Fibroblast of the aortic adventitia (primary cell): ENCODE measurements at regions not wholly inside any gene's neighbourhood (a gene's known extent, or its start where the extent isn't known, plus 50 kb on each side); places are given as distances from the start of the nearest gene placed in this dataset.

Source experiments
- DNase-seq: peaks from one replicate; pipeline ENCODE4 v3.0.0-alpha.2; 2010; ENCODE audit warnings: low read depth
- H3K4me3 ChIP-seq: 2 replicates; pipeline ENCODE4 v1.5.1; 2011; ENCODE audit warnings: low read depth, mild to moderate bottlenecking, control low read depth, low read length, moderate library complexity
- TF ChIP-seq, protein P1 (sequence below): IDR thresholded peaks from 2 replicates; pipeline ENCODE4 v1.5.1; 2011; ENCODE audit warnings: mild to moderate bottlenecking, low read length, control low read depth, inconsistent platforms; ENCODE audit not compliant: insufficient read depth

DNA sequence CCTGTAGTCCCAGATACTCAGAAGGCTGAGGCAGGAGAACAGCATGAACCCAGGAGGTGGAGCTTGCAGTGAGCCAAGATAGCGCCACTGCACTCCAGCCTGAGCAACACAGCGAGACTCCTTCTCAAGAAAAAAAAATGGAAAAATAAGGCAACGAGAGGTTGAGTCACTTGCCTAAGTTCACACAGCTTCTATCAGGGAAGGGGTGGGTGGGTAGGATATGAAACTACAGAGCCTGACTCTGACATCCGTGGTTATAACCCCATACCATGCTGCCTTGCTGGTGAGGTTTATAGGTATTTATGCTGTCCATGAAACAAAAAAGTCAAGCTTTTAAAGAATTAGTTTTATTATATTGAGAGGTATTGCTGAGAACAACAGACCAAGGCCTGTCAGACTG, 61.5 kb upstream of the RAB4A start:
- H3K4me3 ChIP-seq: no peak overlapping the region
- TF ChIP-seq, protein P1, sequence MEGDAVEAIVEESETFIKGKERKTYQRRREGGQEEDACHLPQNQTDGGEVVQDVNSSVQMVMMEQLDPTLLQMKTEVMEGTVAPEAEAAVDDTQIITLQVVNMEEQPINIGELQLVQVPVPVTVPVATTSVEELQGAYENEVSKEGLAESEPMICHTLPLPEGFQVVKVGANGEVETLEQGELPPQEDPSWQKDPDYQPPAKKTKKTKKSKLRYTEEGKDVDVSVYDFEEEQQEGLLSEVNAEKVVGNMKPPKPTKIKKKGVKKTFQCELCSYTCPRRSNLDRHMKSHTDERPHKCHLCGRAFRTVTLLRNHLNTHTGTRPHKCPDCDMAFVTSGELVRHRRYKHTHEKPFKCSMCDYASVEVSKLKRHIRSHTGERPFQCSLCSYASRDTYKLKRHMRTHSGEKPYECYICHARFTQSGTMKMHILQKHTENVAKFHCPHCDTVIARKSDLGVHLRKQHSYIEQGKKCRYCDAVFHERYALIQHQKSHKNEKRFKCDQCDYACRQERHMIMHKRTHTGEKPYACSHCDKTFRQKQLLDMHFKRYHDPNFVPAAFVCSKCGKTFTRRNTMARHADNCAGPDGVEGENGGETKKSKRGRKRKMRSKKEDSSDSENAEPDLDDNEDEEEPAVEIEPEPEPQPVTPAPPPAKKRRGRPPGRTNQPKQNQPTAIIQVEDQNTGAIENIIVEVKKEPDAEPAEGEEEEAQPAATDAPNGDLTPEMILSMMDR: no peak
- no peak for DNase-seq

DNA sequence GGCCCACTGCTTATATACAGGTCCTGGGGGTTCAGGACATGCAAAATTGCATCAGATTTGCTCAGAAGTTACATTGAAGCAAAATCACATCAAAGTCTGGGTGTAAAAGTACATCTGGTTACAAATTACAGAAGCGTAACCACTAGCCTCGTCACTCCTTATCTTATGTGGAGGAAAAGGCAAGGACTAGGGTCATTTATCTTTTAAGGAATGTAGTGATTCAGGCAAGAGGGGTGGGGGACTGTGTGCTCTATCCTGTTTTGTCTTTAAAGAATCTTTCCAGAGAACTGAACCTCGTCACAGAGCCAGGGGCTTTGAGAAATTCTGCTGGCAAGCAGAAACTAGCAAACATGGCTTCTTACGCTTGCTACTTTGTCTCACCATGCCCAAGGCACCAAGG, 61.1 kb upstream of the RAB4A start:
- TF ChIP-seq, protein P1: no peak
- no peak overlapping the region for H3K4me3 ChIP-seq
- DNase-seq: peak; percentile 99

DNA sequence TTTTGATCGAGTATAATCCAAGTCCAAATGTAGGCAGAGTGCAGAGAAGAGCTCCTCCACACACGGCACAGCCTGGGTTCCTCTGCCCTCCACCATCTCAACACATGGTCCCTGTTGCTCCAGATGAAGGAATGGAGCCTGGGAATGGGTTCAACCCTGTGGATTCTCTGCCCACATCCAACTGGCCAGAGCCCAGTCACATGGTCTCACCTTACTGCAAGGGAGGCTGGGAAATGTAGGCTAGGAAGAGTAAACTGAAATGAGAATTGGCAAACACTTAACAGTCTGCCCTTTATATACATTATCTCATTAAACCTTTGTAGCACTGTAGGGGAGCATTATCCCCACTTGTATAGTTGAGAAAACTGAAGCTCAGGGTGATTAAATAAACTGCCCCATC, 60.1 kb upstream of the RAB4A start:
- DNase-seq: no peak
- TF ChIP-seq, protein P1: no peak
- no peak overlapping the region for H3K4me3 ChIP-seq

DNA sequence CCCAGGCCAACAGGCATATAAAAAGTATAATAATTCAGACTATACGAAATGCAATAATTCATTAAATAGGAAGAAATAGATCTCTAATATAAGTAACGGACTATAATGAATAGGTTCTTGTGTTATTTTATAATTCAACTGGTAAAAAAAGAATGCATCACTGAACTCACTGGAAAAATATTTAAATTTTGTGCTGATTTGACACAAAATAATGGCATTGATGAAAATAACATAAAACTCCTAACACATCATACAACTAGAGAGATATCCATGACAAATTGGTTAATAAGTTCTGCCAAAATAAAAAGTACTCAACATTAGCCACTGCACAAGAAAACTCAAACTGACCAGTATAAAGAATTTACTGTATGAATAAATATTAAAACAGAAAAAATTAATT, 57.1 kb upstream of the RAB4A start:
- TF ChIP-seq, protein P1: no peak
- no peak for DNase-seq
- no peak overlapping the region for H3K4me3 ChIP-seq

DNA sequence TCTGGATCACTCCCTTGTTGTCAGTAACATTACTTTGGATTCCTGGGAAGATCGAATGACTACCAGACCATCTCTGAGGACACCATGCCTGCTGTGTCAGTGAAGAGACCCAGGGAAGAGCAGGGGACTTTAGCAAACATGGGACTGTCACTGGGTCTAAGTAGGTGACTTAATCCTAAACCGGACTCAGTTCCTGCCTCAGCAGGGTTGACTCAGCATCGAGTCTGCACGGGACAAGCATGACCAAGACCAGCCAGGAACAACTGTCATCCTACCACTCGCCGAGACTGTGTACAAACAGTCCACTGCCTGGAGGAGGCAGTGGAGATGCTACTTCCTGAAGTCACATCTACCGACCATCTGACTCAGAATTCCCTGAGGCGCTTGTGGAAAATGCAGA, 53.2 kb upstream of the RAB4A start:
- DNase-seq: no peak
- TF ChIP-seq, protein P1: no peak
- no peak overlapping the region for H3K4me3 ChIP-seq

DNA sequence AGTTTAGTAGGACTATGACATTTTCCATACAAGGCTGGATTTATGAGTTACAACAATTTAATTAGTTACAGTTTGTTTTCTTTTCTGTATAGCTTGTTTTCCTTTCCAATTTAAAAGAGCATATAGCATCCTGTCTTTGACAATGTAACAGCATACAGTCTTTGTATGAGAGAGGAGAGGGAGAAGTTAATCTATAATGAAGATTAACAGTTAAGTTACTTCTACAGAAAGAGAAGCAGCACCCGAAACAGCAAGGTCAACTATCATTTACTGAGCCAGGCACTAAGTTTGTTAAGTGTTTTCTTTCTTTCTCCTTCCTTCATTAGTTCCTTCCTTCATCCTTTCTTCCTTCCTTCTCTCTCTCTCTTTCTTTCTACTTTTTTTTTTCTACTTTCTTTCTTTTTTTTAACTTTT, 52.3 kb upstream of the RAB4A start:
- DNase-seq: no peak
- TF ChIP-seq, protein P1: no peak
- no peak overlapping the region for H3K4me3 ChIP-seq

DNA sequence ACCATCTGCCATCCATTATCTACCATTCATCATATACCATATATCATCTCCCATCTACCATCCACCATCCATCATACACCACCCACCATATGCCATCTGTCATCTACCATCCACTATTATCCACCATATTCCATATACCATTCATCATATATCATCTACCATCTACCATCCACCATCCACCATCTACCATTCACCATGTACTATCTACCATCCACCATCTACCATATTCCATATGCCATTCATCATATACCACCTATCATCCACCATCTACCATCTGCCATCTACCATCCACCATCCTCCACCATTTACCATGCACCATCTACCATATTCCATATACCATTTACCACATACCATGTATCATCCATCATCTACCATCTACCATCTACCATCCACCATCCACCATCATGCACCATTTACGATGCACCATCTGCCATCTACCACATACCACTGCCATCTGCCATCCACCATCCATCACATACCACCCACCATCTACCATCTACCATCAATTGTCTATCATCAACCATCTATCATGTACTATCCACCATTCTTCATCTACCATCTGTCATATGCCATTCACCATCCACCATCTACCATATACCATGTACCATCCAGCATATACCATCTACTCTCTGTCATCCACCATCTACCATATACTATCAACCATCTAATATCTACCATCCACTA, 50.6 kb upstream of the RAB4A start:
- H3K4me3 ChIP-seq: no peak overlapping the region
- no peak for DNase-seq

More for the DNA sequence above, 50.6 kb upstream of the RAB4A start:
- TF ChIP-seq, protein P1: no peak
